Hypothalamus (tissue), 51 donors: ENCODE measurements at regions not wholly inside any gene's neighbourhood (a gene's known extent, or its start where the extent isn't known, plus 50 kb on each side); places are given as distances from the start of the nearest gene placed in this dataset.

ENCODE experiments used
- DNase-seq, 51 donors: peaks; one replicate each; lab custom pipeline; 2025; lab: John Stamatoyannopoulos, UW

DNA sequence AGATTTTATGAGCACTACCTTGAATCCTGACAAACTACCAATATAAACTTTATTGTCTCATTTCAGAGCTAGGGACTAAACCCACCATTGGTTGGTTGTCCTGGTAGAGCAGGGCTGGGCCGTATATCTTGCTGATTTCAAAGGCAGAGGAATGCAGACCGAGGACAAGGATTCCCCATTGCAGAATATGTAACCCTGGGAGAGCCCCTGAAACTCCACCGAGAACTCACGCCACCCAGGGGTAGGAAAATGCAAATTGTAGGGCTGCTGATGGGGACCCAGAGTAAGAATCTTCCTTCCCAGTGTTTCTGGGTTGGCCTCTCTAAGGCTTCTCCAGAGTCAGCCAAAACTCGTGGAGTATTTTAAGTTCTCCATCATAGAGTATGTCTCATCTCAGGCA, 235.3 kb downstream of the ABHD5 start:
- DNase-seq = no peak

DNA sequence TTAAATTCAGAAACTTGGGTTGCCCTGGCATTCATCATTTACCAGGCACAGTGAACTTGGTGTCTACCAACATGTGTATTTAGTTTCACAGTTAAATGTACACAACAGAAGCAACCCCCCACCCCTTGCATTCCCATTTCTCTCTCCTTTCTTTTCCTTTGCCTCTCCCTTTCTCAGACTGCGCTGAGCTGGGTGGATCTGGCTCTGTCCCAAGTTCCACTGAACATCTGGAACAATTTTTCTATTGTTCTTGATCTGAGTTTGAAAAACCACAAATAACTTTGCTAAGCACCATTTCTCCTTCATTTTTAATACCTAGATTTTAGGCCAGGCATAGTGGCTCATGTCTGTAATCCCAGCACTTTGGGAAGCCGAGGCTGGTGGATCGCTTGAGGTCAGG, 242.2 kb downstream of the ABHD5 start:
- DNase-seq = no peak

DNA sequence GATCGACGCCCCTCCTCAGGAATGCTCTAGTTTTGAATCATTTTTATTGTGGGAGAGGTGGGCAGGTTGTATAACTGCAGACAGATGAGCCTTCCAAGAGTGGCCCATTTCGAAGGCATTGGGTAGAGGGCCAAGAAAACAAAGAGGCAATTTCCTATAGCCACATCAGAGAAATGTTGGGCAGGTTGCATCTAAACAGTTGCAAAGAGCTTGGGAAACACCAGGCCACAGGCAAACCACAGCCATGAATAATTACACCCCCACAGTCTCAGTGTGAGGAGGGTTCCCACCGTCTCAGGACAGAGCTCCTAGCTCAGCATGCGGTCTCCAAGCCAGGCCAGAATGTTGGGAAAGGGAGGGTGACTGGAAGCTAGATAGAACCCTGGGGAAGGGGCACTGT, 257.3 kb downstream of the ABHD5 start:
- DNase-seq = no peak

DNA sequence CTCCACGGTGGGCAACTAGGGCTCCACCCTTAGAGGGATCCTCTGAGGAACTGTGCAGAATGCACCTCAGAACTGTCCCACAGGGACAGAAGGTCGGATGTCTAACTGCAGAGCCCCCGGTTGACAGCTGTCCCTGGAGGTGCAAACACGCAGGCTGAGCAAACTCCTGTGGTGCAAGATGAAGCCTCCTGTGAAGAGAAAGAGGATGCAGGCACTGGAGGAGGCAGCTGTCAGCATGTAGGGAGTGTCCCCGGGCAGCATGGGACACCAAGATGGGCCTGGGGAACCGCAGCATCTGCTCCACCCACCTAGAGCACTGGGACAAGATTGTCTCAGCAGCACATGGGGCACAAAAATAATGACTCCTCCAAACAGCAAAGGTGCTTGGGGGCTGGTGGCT, 258.9 kb downstream of the ABHD5 start:
- no peak for DNase-seq

DNA sequence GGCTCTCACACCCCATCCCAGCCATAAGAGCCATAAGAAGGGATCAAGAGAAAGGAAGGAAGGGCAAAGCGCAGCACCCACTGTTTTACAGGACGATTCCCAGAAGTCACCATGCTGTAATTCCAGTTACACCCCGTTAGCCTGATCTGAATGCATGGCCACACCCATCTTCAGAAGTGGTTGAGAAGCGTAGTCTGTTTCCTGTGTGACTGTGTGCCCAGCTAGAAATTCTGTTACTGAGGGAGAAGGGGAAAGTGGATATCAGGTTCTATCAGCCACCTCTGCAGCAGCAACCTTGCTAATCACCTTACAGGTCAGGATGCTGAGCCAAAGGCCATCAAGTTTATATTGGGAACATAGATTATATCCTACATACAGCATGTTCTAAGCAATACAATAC, 260.0 kb downstream of the ABHD5 start:
- DNase-seq = no peak

DNA sequence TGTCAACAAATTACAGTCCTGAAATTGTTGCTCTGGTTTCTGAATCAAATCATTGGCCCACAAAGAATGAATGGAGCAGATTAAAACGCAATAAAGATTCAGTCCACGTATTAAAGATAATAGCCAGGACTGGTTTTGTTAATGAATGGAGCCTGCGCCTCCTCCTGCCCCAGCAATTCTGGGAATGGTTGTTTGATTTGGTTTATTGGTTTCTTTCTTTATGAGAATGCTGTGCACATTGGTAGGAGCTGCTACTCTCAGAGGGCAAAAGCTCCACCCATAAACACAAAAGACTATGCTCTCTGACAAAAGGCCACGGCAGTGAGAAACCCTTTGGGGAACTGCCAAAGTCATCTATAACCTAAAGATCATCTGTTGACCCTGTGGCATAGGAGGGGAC, 261.1 kb downstream of the ABHD5 start:
- no peak for DNase-seq

DNA sequence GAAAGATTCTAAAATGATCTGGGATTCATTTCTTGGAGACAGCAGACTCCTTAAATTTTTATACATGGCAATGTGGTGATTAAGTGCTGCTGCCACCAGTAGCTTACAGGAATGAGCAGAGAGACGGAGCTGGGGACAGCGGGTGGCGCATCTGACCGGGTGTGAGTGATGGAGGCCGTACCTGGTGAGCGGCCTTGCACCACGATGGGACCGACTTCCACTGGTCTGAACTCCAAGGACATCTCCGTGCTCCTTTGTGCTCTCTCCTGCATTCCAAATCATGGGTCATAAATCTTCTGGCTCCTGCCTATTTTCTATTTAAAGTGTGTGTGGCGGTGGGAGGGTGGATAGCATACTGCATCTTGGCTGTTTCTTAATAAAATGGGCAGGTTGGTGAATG, 262.6 kb downstream of the ABHD5 start:
- no peak for DNase-seq

DNA sequence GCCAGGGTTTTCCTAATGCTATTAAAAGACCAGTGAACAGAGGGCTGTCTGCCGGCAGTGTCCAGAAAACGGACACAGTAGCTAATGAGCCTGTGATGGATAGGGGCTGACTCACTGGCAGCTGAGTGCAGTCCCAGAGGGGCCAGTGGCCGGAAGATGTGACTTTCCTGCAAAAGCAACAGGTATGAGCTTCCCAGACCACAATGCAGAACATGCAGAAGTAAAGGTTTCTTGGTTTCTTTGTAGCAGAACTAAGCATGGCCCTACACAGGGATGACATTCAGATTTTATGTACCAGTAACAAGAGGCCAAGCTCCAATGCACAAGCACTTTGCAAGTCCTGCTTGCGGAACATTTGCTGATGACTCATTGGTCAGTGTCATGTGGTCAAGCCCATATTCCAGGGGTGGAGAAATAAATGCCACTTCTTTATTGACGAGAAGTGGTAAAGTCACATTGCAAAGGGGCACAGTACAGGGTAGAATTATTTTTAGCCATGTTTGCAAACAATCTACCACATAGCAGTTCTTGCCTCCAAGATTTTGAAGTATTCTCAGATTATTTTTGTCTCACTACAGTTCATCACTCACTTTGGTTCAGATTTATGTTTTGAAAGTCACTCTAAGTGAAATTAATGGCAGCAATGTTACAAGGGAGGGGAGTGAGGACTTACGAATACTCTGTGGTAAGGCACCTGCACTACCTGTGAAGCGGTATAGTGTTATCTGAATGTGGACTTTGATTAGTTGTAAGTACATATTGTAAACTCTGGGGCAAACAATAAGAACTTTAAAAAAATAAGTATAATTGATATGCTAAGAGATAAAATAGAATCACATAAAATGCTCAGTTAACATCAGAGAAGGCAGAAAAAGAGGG, 263.3 kb downstream of the ABHD5 start:
- DNase-seq = no peak

DNA sequence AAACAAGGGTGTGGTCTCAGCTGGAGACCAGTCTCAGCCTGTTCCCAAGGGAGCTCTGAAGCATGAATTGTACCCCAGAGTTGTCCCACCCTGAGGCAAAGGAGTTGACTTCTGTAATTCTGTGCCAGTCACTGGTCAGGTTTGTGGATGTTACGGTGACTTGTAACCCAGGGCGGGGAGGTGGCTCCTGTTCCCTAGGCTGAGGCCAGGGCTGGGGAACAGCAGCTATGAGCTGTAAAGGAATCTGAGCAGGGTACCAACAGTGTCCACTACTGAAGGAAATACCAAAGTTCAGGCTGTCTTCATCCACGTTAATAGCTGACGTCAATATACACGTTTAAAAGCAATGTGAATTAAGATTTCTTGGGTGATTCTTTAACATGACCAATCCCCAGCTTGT, 266.2 kb downstream of the ABHD5 start:
- no peak for DNase-seq

DNA sequence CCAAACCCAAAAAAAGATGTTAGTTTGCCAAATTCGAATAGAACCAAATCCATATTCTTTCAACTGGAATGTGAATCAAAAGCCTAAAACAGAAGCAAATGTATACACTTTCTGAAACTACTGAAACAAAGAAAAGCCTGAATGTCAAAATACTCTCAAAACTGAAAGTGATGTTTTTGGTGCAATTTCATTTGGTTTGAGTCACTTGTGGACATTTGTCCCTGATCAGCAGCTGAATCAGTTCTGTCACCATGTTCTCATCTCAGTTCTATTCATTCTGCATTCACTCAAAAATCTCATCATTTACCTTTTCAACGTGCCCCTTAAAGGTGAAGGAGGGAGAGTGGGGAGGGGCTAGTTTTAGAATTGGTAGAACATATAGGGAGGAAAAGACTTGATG, 266.8 kb downstream of the ABHD5 start:
- no peak for DNase-seq

DNA sequence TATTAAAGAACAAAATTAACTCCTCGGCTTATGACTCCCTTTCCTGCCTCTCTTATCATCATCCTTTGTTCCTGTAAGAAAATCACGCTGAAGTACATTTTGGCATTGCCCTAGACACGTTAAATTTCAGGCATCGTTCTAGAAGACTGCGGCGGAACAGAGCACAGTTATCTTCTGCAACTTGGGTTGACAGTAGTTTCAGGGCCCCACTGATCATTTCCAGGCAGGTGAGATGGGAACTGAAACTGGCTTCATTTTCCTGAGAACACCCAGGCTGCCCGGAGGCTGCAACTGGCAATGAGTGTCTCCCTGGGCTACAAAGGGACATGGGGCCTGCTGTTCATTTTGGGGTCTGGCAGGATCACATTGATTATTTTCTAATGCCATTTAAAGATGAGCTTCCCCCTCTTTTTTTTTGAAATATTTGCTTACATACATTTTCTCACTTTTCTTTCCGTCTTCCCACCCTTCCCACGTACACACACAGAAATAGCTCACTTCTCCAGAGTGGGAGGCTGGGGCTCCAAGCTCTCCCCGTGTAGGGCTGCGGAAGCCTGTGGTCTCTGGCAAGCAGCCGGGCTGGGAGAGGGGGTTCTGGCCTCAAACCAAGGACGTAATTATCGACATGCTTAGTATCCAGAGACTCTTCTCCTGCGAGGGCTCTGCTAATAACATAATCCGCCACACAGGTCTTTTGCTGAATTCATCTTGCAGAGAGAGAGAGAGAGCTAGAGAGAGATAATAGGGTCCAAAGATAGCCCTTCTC, 267.4 kb downstream of the ABHD5 start:
- DNase-seq = no peak

DNA sequence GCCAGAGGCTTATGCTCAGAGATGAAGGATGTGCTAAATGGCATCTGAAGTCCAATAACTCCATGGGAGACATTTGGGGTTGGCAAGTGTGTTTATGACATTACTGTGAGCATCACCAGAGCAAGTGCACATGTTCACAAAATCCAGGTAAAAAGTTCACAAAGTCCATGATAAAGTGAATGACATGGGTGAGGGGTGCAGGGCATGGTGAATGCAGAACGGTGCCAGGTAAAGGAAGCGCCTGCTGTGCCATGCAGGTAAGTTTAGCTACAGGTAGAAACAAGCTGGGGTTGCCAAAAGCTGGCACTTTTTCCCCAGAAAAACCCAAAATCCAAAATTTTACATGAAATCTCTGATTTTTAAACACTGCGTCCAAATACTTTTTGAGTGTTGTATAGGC, 268.2 kb downstream of the ABHD5 start:
- no peak for DNase-seq

DNA sequence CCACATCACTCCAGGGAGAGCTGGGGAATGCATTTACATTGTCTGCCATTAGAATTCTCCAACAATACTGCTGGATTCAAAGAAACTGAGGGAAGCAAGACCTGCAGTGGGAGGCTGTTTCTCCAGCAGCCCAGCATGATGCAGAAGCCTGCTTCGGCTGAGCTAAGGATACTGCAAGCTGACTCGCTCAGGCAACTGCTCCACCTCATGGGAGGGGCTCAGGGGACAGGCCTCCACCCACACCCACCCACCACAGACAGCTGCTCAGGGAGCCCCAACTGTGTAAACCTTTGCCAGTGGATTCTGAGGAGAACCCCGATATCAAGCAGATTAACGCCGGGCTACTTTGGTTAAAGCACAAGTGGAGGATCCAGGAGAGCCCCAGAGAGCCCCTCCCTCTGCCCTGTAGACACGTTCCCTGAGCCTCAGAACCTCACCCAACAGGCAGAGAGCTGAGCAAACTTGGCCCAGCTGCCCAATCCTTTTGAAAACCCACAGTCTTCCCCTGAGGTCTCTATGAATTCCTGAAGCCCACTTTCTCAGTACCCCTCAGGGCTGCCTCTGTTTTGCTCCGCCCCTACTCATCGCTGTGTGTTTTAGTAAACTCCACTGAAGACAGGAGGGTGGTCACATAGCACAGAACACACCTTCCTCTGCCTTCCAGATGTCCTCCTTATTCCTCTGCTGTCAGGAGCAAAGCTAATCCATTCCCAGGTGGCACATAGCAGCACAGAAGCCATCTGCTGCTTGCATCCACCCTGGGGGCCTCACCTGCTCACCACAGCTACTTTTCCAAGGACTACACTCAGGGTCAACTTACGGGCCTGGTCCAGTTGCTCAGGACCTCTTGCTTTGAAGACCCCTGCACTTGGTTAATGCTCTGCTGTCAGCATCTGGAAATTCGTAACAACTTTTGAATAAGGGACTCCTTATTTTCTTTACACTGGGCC, 269.0 kb downstream of the ABHD5 start:
- peak in 1 of 51 donors; percentile 15 for DNase-seq

DNA sequence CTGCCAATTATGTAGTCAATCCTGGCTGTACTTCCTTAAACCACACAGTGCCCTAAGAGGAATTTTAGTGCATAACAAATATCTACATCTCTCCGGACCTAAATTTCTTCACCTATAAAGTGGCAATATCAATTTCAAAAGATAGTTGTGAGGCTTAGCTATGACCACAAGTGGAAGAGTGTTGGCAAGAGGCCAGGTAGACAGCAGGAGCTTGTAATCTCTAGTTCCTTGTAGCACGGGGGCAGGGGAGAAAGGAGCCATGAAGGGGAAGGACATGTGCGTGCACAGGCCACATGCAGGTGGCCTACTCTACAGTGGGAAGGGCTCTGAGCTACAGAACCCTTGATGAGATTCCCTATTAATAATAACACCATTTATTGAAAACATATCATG, 269.7 kb downstream of the ABHD5 start:
- no peak for DNase-seq

DNA sequence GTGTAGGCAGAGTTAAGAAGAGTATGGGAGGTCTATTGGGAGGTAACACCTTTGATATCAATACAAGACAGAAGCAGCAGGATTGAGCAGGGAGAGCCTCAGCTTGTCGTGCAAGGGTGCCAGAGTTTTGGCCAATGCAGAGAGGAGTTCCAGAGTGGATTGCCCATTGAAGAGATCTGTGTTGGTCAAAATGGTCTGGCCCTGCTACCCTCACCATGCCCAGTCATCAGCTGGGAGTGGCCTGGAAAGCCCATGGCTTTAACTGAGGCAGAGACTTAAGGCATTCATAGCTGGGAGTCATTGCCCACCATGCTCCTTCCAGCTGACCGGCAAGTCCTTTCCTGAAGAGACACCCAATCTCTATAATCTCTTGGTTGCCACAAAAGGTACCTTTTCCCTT, 271.3 kb downstream of the ABHD5 start:
- DNase-seq = no peak

DNA sequence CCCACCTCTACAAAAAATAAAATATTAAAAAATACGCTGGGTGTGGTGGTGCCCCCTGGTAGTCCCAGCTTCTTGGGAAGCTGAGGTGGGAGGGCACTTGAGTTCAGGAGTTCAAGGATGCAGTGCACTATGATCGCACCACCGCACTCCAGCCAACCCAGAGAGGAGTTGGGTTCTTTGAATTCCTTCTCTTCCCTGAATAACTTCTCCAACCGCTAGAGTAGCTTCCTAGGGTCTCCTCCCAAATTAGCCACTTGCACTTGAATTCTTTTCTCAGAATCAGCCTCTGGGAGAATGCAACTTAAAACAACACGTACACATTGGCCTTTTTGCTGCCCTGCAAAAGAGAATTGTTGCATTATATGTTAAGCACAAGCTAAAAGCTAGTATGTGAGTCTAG, 272.5 kb downstream of the ABHD5 start:
- DNase-seq = no peak

DNA sequence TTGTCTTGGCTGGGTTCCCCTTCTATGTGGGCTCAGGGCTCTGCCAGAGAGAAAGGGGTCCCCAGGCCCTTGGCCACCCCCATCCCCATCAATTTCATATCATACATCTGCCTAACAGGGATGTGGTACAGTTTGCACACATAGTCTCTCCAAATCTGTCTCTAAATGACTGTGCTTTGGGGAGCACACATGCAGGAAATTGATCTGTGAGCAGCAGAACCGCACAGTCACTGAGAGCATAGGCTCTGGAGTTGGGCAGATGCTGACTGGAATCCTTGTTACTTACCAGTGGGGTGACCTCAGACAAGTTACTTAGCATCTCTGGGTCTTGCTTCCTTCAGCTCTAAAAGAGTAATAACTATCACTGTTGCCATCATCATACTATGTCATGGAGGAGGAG, 273.9 kb downstream of the ABHD5 start:
- no peak for DNase-seq

DNA sequence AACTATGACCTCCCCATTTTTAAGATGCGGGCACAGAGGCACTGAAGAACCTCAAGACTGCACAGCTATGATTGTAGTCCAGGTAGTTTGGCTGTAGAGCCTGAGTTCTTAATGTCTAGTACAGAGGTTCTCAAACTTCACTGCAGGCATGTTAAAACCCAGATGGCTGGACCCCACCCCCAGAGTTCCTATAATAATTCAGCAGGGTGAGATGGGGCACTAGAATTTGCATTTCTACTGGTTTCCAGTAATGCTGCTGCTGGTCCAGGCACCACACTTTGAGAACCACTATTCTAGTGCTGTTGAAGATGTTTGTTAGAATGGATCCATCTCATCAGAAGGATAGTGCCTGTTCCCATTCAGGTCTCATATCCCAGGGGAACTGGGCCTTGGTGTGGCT, 274.9 kb downstream of the ABHD5 start:
- no peak for DNase-seq

DNA sequence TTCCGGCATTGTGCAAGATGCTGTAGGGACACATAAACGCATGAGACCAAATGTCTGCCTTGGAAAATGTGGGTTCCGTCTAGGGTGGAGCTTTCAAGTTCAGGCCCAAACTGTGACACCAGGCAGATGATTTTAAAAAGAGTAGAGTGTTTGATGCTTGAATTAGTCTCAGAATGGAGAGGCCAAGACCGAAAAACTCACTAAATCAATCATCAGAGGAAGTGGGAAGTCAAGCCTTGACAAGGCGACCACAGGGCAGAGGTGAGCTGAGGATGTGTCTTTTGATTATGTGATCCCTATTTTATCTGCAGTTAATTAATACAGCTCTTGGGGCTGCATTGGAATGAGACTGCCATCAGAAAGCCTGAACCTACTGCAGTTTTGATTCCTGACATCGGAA, 275.4 kb downstream of the ABHD5 start:
- no peak for DNase-seq

DNA sequence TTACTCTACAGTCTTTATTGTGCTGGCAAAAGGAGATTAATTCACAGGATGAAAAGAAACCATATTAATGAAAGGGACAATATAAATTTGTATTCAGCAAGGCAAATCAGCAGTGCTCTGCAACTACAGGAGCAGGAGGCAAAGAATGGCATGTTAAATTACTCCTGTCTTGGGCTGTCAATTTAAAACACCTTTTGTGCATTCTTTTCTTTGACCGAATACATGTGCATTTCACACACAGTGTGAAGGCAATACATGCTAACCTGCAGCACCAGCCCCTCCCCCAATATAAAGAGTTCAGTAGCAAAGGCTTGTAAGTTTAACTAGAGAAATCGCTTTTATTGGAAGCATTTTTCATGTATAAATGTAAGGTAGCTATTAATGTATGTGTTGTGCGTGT, 275.2 kb upstream of the TOPAZ1 start:
- DNase-seq = no peak

DNA sequence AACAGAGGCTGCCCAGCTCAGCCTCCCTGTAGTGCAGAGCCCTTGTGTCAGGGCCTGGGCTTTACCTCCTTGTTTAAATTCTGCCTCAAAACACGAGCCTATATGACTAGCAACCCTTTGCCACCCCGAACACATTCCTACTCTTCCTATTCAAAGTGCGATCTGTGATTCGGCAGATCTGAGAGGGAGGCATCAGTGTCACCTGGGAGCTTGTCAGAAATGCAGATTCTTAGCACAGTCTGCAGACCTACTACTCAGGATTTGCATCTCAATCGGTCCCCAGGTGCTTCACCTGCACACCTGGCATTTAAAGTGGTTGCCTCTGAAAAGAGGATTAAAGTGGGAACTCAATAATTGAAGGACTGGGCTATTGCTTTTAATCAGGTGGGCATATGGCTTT, 273.2 kb upstream of the TOPAZ1 start:
- no peak for DNase-seq
